Kidney glomerular epithelial cell (primary cell): ENCODE measurements at regions not wholly inside any gene's neighbourhood (a gene's known extent, or its start where the extent isn't known, plus 50 kb on each side); places are given as distances from the start of the nearest gene placed in this dataset.
"Not testable (repeated sequence)": the region's sequence is repeated elsewhere in the genome, so short reads cannot be mapped to it uniquely, and the experiment has no call there.

Experiments used
- DNase-seq: peaks from one replicate; lab custom pipeline; 2025; lab: John Stamatoyannopoulos, UW

GRCh38 chr7:69087281-69087680 lies 511.0 kb upstream of the AUTS2 start:
- not testable (repeated sequence) for DNase-seq

- no peak for DNase-seq
Measured at GRCh38 chr7:69088185-69088584, 510.1 kb upstream of the AUTS2 start.

DNA sequence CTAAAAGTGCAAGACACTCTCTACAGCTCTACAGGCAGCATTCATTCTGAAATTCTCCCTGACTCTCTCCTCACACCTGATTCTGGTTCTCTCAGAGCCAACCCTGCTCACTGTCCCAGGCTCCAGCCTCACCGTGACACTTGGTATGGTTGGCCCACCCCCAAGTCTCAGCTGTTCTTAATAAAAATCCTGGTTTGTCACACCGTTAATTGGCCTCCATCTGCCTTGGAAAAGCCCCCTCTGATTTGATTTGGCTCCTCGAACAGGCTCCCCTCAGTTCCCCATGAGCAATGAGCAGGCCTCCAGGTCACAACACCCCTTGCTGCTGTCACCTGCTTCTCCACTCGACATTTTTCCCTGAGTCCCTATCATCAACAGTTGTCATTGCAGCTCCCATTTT lies 507.3 kb upstream of the AUTS2 start:
- no peak for DNase-seq

- no peak for DNase-seq
Measured at GRCh38 chr7:69091521-69091920, 506.8 kb upstream of the AUTS2 start.

- DNase-seq, result no peak
Measured at GRCh38 chr7:69095127-69095526, 503.1 kb upstream of the AUTS2 start.

DNA sequence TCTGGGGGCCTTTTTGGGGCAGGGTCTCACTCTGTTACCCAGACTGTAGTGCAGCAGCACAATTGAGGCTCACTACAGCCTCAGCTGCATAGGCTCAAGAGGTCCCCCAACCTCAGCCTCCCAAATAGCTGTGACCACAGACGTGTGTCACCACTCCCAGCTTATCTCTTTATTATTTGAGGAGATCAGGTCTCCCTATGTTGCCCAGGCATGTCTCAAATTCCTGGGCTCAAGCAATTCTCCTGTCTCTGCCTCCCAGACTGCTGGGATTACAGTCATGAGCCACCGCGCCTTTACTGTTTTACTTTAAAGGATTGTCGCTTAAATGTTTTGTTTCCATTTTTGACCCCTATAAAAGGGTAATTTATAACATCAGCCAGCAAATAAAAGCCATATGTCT lies 502.6 kb upstream of the AUTS2 start:
- no peak for DNase-seq

DNA sequence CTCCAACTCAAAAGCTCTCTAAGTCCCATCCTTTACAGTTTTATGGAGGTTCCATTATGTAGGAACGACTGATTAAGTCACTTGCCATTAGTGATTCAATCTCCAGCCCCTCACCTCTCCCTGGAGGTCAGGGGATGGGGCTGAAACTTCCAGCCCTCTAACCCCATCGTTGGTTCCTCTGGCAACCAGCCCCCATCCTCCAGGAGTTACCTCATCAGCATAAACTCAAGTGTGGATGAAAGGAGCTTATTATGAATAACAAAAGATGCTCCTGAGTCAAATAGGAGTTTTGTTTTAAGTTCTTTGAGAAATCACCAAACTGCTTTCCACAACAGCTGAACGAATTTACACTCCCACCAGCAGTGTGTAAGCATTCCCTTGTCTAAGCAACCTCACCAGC lies 494.3 kb upstream of the AUTS2 start:
- DNase-seq, result no peak

DNA sequence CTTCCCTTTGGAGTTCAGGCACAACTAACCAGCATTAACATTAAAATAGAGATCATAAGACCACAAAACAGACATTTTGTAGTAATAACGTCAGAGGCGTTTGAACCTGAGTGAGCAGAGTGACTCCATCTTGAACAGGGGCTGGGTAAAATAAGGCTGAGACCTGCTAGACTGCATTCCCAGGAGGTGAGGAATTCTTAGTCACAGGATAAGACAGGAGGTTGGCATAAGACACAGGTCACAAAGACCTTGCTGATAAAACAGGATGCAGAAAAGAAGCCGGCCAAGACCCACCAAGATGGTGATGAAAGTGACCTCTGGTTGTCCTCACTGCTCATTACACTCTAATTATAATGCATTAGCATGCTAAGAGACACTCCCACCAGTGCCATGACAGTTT lies 493.2 kb upstream of the AUTS2 start:
- DNase-seq, result no peak

DNA sequence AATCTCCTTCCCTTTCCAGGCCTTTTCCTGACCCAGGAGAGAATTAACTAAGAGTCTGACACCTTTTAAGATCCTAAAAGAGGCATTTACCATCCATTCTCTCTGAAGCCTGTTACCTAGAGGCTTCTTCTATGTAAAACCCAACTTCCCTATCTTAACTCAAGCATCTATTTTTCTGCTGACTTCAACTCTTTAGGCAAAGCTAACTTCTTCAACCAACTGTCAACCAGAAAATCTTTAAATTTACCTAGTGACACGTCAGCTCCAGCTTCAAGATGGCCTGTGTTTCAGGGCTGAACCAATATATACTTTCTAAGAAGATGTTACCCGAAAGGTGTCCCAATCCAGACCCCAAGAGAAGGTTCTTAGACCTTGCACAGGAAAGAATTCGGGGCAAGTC lies 492.3 kb upstream of the AUTS2 start:
- no peak for DNase-seq

DNA sequence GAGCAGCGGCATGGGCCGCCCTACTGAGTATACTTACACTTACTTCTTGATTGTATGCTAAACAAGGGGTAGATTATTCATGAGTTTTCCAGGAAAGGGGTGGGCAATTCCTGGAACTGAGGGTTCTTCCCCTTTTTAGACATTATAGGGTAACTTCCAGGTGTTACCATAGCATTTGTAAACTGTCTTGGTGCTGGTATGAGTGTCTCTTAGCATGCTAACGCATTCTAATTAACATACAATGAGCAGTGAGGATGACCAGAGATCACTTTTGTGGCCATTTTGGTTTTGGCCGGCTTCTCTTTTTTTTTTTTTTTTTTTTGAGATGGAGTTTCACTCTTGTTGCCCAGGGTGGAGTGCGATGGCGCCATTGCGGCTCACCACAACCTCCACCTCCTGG lies 491.8 kb upstream of the AUTS2 start:
- DNase-seq, result not testable (repeated sequence)

DNA sequence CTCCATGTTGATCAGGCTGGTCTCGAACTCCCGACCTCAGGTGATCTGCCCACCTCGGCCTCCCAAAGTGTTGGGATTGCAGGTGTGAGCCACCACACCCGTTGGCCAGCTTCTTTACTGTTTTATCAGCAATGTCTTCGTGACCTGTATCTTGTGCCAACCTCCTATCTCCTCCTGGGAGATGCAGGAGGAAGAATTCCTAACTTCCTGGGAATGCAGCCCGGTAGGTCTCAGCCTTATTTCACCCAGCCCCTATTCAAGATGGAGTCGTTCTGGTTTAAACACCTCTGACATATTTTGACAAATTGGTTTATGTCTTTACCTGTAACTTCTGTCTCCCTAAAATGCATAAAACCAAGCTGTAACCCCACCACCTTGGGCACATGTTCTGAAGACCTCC lies 491.3 kb upstream of the AUTS2 start:
- not testable (repeated sequence) for DNase-seq

- no peak for DNase-seq
Measured at GRCh38 chr7:69108097-69108496, 490.2 kb upstream of the AUTS2 start.

DNA sequence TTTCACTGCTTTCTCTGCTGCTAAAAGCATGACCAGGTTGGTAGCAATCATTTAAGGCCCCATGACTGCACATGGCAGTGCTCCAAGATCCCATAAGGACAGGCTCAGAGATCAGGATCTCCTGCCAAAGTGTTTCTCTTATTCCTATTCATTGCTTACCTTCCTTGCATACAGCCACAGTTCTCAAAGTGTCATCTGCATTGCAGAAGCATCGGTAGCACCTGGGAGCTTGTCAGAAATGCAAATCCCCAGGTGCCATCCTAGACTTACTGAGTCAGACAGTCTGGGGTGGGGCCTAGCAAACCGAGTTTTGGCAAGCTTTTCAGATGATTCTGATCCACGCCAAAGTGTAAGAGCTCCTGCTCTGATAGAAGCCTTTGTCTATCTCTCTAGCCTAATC lies 489.0 kb upstream of the AUTS2 start:
- DNase-seq, result no peak

GRCh38 chr7:69109879-69110278 lies 488.4 kb upstream of the AUTS2 start:
- DNase-seq, result no peak

DNA sequence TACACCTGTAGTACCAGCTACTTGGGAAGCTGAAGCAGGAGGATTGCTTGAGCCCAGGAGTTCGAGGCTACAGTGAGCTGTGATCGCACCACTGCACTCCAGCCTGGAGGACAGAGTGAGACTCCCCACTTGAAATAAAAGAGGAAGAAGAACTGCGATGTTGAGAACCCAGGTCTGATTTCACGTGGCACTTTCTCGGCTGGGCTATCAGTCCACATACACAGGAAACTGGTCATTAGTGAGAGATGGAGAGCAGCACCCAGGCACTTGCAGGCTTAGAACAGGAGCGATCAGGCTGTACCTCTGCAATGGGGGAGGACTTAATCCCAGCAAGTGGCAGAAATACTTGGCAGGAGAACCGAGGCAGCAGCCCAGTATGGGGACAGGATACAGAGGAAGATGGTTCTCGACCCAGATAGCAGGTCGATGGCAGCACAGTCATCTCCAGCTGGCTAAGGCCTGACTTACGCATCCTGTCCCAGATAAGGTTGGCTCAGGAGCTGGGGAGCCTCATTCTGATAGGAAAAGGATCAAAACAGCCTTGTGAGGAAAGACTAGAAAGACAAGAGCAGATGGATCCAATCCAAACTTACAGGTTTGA lies 487.7 kb upstream of the AUTS2 start:
- DNase-seq, result no peak

- no peak for DNase-seq
Measured at GRCh38 chr7:69114374-69114773, 483.9 kb upstream of the AUTS2 start.

- DNase-seq, result no peak
Measured at GRCh38 chr7:69115788-69116187, 482.5 kb upstream of the AUTS2 start.

DNA sequence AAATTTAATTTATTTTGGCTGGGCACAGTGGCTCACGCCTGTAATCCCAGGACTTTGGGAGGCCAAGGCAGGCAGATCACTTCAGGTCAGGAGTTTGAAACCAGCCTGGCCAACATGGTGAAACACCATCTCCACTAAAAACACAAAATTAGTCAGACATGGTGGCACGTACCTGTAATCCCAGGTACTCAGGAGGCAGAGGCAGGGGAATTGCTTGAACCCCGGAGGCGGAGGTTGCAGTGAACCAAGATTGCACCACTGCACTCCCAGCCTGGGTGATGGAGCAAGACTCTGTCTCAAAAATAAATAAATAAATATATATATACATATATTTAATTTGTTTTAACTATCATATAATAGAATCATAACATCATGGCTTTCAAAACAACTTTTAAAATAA lies 482.1 kb upstream of the AUTS2 start:
- DNase-seq, result not testable (repeated sequence)

GRCh38 chr7:69122953-69123352 lies 475.3 kb upstream of the AUTS2 start:
- DNase-seq, result no peak

DNA sequence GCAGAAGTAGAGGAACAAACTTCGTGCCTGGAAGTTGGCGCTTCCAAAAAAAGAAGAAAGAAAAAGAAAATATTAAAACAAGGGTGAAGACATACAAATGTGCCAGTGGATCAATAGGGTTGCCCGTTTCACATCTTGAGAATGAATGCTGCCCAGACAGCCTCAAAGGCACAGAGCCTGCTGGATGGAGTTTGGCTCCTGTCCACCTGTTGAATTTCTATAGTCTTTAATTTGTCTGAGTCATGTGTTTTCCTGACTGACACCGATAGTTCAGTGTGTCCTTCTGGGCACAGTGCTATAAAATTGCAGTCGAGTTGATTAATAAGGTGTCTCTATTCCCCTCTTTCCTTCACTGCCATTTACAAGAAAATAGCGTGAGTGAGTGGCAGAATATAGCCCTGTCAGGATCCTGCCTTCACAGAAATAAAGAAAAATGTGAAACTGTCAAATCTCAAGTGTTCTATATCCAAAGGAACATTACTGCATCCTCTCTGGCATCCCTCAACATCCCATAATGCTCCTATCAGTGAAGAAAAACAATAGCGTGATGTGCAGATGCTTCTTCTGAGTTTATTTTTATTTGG lies 471.3 kb upstream of the AUTS2 start:
- DNase-seq, result no peak

DNA sequence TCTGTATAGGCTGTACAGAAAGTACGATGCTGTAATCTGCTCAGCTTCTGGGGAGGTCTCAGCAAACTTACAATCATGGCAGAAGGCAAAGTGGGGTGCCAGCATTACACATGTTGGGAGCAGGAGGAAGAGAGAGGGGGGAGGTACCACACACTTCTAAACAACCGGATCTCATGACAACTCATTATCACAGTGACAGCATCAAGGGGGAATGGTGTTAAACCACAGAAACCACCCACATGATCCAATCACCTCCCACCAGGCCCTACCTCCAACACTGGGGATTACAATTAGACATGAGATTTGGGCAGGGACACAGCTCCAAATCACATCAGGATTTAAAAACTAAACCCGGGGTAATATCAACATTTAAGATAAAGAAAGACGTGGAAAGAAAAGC lies 468.8 kb upstream of the AUTS2 start:
- DNase-seq, result no peak

DNA sequence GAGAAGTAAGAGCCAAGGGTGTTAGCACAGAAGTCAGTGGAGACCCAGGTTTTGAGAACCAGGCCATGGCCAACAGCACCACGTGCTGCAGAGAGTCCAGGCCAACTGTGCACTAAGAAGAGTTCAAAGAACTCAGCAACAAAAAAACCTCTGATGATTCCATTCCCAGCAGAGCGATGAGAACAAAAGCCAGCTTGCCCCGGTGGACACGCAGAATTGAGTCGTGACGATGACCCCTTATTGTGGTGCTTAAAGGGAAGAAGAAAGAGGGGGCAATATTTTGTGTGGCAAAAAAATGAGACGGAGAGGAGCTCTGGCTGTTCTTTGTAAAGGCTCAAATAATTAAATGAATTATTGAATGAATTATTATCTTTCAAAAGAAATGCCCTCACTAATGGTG lies 468.3 kb upstream of the AUTS2 start:
- no peak for DNase-seq

DNA sequence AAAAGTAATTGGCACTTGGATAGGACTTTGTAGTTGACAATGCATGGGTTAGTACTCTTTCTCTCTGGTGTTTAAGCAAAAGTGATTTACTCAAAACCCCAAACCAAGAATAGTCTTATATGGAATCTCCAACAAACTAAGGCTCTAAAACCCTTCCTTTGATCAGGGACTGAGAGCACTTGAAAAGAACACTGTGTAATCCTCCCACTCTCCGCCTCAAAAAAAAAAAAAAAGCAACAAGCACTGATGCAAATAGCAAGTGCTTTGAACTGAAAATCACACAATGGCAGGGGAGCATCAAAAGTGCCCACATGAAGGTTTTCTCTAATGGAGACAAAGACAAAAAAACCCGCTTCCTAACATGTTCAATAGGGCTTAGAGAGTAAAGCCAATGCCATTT lies 467.9 kb upstream of the AUTS2 start:
- no peak for DNase-seq

DNA sequence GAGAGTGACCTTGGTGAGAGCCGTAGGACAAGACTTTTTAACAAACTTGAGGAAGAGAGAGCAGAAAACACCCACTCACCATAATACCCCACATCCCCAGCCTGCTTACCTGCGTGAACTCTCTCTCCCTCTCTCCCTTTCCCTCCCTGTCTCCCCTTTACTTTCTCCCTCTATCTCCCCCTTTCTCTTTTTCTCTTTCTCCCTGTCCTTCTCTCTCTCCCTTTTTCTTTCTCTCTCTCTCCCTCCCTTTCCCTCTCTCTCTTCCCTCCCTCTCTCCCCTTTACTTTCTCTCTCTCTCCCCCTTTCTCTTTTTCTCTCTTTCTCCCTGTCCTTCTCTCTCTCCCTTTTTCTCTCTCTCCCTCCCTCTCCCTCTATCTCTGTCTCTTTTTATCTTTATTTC lies 464.0 kb upstream of the AUTS2 start:
- DNase-seq, result no peak
